Lung (tissue), 11 donors: ENCODE measurements at regions not wholly inside any gene's neighbourhood (a gene's known extent, or its start where the extent isn't known, plus 50 kb on each side); places are given as distances from the start of the nearest gene placed in this dataset.

Experiments
- ATAC-seq: fragments of 200-7000 bp; cut with Tn5 transposase; one replicate; pipeline ENCODE4 v1.9.1; 2020; ENCODE audit warnings: moderate number of reproducible peaks; ENCODE audit not compliant: insufficient read depth, low FRiP score
- DNase-seq, 3 donors: peaks; one replicate each; pipeline ENCODE4 v3.0.0-alpha.2; 2013 to 2017
- H3K27ac ChIP-seq, 2 donors: one replicate each; pipeline ENCODE4 v1.5.1; 2013; ENCODE audit warnings: mild to moderate bottlenecking in 2 of 2, moderate library complexity in 2 of 2, control low read depth in 1 of 2, inconsistent platforms in 1 of 2, low read depth in 1 of 2, low read length in 1 of 2
- H3K27me3 ChIP-seq, 3 donors: one replicate each; pipeline ENCODE4 v1.5.1; 2013; ENCODE audit warnings: low read length in 2 of 3; ENCODE audit not compliant: control insufficient read depth in 3 of 3, insufficient read depth in 3 of 3
- H3K36me3 ChIP-seq, 4 donors: one replicate each; pipeline ENCODE4 v1.5.1; 2013; ENCODE audit warnings: low read length in 4 of 4, mild to moderate bottlenecking in 1 of 4, moderate library complexity in 1 of 4; ENCODE audit not compliant: control insufficient read depth in 4 of 4, insufficient read depth in 4 of 4
- H3K4me1 ChIP-seq, 5 donors: one replicate each; pipeline ENCODE4 v1.5.1; 2013; ENCODE audit warnings: low read length in 5 of 5, mild to moderate bottlenecking in 2 of 5, moderate library complexity in 1 of 5; ENCODE audit not compliant: control insufficient read depth in 5 of 5, insufficient read depth in 5 of 5
- H3K4me3 ChIP-seq: one replicate; pipeline ENCODE4 v1.5.1; 2013; ENCODE audit warnings: mild to moderate bottlenecking, control low read depth, moderate library complexity
- H3K9ac ChIP-seq, 2 donors: one replicate each; pipeline ENCODE4 v1.5.1; 2013; ENCODE audit warnings: low read length in 2 of 2, control low read depth in 1 of 2; ENCODE audit not compliant: insufficient read depth in 1 of 2
- H3K9me3 ChIP-seq, 4 donors: one replicate each; pipeline ENCODE4 v1.5.1; 2013; ENCODE audit warnings: low read length in 3 of 4, mild to moderate bottlenecking in 1 of 4, moderate library complexity in 1 of 4; ENCODE audit not compliant: control insufficient read depth in 4 of 4, insufficient read depth in 3 of 4
- WGBS, 2 donors: extraction: QIAGEN DNeasy Blood & Tissue Kit; methylation state at CpG; one replicate each; pipeline ENCODE4 v1.1.7; 2013; 5-methylcytosine and 5-hydroxymethylcytosine counted together
- TF ChIP-seq, protein P1 (sequence below): IDR thresholded peaks from 2 replicates; pipeline ENCODE4 v1.5.1; 2012; ENCODE audit warnings: mild to moderate bottlenecking; ENCODE audit errors: control extremely low read depth, extremely low read depth
- donor health status: control.
- donor health status: control.
- donor health status: Bipolar disorder and iron deficiency.
- donor health status: healthy.
- donor health status: DM: yes; HTN: yes; CAD: no.

DNA sequence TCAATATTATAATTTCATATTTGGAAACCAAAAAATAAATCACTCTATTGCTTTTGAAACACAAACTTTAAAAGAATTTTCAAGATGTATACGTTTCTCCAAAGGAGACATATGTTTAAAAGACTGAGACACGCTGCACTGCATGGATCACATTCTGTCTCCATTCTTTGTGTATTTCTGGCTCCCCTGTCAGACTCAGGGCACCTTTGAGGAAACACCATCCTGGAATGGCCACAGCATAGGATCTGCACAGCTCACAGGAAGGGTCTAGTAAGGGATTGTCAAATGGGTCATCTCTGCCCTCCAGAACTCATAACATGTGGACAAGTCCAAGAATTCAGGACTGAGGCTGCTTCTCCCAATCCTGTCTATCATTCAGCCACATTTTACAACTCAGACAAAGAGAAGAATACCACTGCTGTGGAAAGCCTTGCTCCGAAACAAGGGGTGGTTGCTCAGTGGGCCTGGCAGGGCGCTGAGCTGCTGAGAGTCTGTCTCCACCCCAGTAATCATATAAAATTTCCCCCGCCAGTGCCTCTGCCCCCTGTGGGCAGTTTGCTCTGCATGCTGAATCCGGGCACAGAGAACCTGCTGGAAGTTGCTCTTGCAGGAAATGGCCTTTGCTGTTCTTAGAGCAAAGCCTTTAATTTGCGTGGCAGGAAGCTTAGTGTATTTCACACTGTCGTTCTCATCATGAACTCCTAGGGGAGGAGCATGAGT is 85.3 kb upstream of the KLHL29 start:
- H3K9ac ChIP-seq: no peak overlapping the region
- WGBS, 2 donors: 78 to 83% methylated on average over 8 of the region's 8 CpGs
- H3K4me3 ChIP-seq: no peak overlapping the region
- H3K27me3 ChIP-seq: no peaks in the 10 kb centered on the region
- no peaks in the 10 kb centered on the region for H3K9me3 ChIP-seq
- ATAC-seq: no peak
- H3K4me1 ChIP-seq: peaks cover 0 to 15% (median 0%) of the 10 kb centered on the region in 5 donors
- no peak overlapping the region for H3K27ac ChIP-seq
- no peaks in the 10 kb centered on the region for H3K36me3 ChIP-seq
- TF ChIP-seq, protein P1, sequence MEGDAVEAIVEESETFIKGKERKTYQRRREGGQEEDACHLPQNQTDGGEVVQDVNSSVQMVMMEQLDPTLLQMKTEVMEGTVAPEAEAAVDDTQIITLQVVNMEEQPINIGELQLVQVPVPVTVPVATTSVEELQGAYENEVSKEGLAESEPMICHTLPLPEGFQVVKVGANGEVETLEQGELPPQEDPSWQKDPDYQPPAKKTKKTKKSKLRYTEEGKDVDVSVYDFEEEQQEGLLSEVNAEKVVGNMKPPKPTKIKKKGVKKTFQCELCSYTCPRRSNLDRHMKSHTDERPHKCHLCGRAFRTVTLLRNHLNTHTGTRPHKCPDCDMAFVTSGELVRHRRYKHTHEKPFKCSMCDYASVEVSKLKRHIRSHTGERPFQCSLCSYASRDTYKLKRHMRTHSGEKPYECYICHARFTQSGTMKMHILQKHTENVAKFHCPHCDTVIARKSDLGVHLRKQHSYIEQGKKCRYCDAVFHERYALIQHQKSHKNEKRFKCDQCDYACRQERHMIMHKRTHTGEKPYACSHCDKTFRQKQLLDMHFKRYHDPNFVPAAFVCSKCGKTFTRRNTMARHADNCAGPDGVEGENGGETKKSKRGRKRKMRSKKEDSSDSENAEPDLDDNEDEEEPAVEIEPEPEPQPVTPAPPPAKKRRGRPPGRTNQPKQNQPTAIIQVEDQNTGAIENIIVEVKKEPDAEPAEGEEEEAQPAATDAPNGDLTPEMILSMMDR: no peak
- DNase-seq: no peak

DNA sequence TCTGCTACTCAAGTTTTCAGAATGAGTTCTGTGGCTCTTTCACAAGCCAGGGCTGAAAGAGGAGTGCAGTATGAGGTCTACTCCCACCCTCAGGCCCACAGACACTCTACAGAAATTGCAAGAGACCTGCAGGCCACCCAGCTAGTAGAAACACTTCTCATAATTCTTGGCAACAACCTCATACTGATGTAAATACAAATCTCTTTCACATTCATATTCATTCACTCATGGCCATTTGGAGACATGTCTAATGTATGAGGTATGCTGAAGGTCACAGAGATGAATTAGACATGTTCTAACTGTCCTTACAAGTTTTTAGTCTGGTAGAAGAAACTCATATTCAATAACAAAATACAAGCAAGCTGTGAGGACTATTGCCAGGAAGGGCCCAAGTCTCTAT is 83.8 kb upstream of the KLHL29 start:
- no peak overlapping the region for H3K27ac ChIP-seq
- ATAC-seq (no peak), DNase-seq (no peak)
- no peaks in the 10 kb centered on the region for H3K9me3 ChIP-seq
- no peak overlapping the region for H3K4me3 ChIP-seq
- no peaks in the 10 kb centered on the region for H3K36me3 ChIP-seq
- no peak overlapping the region for H3K9ac ChIP-seq
- H3K4me1 ChIP-seq: peaks cover 0 to 8% (median 0%) of the 10 kb centered on the region in 5 donors
- TF ChIP-seq, protein P1: no peak
- no peaks in the 10 kb centered on the region for H3K27me3 ChIP-seq

DNA sequence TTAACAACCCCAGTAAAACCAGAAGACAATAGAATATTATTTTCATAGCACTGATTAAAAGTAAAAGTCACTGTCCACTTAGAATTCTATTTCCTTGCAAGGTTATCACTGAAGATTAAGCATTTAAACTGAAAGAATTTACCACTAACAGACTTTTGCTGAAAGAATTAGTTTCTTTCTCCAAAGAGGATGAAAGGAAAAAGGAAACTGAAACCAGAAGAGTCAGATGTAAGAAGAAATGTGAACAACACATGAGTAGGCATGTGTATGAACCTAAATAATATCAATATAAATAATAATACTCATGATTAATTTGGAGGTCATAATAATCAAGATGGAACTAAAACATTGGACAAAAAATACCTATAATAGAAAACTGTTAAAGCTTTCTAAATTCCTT is 82.4 kb upstream of the KLHL29 start:
- ATAC-seq (no peak), DNase-seq (no peak)
- TF ChIP-seq, protein P1: no peak

DNA sequence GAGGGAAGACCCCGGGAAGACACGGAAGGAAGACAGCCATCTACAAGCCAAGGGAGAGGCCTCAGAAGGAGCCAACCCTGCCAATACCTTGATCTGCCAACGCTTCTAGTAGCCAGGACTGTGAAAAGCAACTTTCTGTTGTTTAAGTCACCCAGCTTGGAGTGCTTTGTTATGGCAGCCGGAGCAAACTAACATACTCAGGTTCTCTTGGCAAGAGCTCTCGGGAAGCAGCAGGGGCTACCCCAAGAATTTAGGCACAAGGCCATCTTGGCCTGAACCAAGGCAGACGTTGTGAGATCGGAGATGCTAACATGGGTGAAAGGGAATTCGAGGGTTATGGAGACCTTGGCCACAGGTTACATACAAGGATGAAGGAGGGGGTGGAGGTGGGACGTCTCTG is 78.6 kb upstream of the KLHL29 start:
- Histone ChIP-seq H3K27me3 (no peaks in the 10 kb centered on the region), H3K36me3 (no peaks in the 10 kb centered on the region), H3K27ac (no peak overlapping the region), H3K4me1 (no peaks in the 10 kb centered on the region), H3K9ac (no peak overlapping the region), H3K4me3 (no peak overlapping the region), H3K9me3 (peaks cover 0 to 3% (median 0%) of the 10 kb centered on the region in 4 donors)
- 74 to 78% methylated on average over 9 of the region's 9 CpGs for WGBS, 2 donors
- no peak for DNase-seq
- ATAC-seq: no peak
- TF ChIP-seq, protein P1: no peak

More for the DNA sequence above, 82.4 kb upstream of the KLHL29 start:
- H3K4me3 ChIP-seq: no peak overlapping the region
- H3K36me3 ChIP-seq: no peaks in the 10 kb centered on the region
- H3K4me1 ChIP-seq: no peaks in the 10 kb centered on the region
- no peaks in the 10 kb centered on the region for H3K27me3 ChIP-seq
- no peak overlapping the region for H3K27ac ChIP-seq
- H3K9me3 ChIP-seq: peaks cover 0 to 2% (median 0%) of the 10 kb centered on the region in 4 donors
- no peak overlapping the region for H3K9ac ChIP-seq
